ENCODE measurements at regions not wholly inside any gene's neighbourhood (a gene's known extent, or its start where the extent isn't known, plus 50 kb on each side); places are given as distances from the start of the nearest gene placed in this dataset.
A peak's percentile ranks its signal among the peaks of the same experiment; 100 is the strongest.

DNA sequence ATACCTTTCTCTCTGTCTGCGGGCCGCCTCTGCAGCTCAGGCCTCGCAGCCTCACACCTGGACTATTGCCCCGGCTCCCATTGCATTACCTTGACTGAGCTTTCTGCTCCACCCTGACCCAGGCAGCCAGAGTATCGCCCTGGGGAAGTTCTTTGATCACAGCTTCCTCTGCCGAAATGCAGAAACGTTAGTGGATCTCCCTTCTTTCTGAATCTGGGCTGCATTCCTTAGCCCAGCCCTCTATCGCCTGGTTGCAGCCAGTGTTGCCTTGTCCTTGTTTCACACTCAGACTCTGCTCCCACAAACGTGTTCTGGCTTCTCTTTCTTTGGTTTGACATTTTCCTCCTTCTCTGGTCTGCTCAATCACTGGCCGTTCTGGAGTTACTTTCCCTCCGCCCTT lies 195.7 kb downstream of the ADAMTS15 start:
- Histone ChIP-seq H3K36me3 (no peaks in the 10 kb centered on the region), H3K27ac (no peak overlapping the region), H3K4me3 (no peak overlapping the region), H3K27me3 (no peaks in the 10 kb centered on the region), H3K4me1 (peaks cover 9 to 26% of the 10 kb centered on the region in 2 donors), H3K9me3 (no peaks in the 10 kb centered on the region)
- DNase-seq (ENCODE audit: low spot score in 2 of 2) = no peak
- no peak for TF ChIP-seq CTCF (IDR thresholded peaks at IDR 0.05)
- intact Hi-C loops (cut with DNase I) = no loop called here

DNA sequence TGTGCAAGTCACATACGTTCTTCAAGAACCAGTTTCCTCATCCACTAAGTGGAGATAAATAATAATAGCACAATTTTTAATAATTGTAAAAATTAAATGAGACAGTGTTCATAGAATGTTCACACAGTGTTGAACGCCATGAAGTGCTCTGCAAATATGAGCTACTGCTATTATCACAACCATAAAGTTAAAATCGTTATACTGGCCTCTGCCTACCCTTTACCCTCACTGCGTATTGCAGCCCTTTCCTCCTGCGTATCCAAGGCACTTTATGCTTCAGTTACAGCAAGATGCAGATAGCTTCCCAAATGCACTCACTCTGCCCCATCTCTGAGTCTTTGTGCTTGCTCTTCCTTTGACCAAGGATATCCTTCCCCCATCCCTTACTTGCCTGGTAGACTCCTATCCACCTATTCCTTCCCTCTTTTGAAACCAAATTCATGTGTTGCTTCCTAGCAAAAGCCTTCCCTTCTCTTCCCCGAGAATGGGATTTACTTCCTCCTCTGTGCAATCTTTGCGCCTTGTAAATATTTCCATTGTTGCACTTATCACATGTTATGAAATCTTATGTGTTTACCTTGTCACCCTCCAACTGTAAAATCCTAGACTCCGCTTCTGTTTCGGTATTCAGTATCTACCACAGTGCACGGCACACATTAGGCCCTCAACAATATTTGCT lies 196.9 kb downstream of the ADAMTS15 start:
- intact Hi-C loops (cut with DNase I) = no loop called here
- TF ChIP-seq CTCF (IDR thresholded peaks at IDR 0.05) = no peak

GRCh38 chr11:130645843-130646197 lies 197.4 kb downstream of the ADAMTS15 start:
- Histone ChIP-seq H3K27ac (no peak overlapping the region), H3K27me3 (no peaks in the 10 kb centered on the region), H3K4me1 (peaks cover 12 to 33% of the 10 kb centered on the region in 2 donors), H3K36me3 (no peaks in the 10 kb centered on the region), H3K9me3 (no peaks in the 10 kb centered on the region), H3K4me3 (no peak overlapping the region)
- TF ChIP-seq CTCF (IDR thresholded peaks at IDR 0.05) = no peak
- peak in 1 of 2 donors; percentile 28 for DNase-seq (ENCODE audit: low spot score in 2 of 2)
- intact Hi-C loops (cut with DNase I) = no loop called here

More for the DNA sequence above, 196.9 kb downstream of the ADAMTS15 start:
- Histone ChIP-seq H3K9me3 (no peaks in the 10 kb centered on the region), H3K4me3 (no peak overlapping the region), H3K36me3 (no peaks in the 10 kb centered on the region), H3K4me1 (peaks cover 12 to 32% of the 10 kb centered on the region in 2 donors), H3K27me3 (no peaks in the 10 kb centered on the region), H3K27ac (no peak overlapping the region)
- DNase-seq (ENCODE audit: low spot score in 2 of 2) = no peak

- peaks cover 12 to 35% of the 10 kb centered on the region in 2 donors for H3K4me1 ChIP-seq
- no peaks in the 10 kb centered on the region for H3K9me3 ChIP-seq
- H3K27ac ChIP-seq = no peak overlapping the region
- intact Hi-C loops (cut with DNase I) = no loop called here
- H3K36me3 ChIP-seq = no peaks in the 10 kb centered on the region
- peak in 1 of 2 donors; percentile 50 for DNase-seq (ENCODE audit: low spot score in 2 of 2)
- no peak overlapping the region for H3K4me3 ChIP-seq
- no peaks in the 10 kb centered on the region for H3K27me3 ChIP-seq
- TF ChIP-seq CTCF (IDR thresholded peaks at IDR 0.05) = no peak
Measured at GRCh38 chr11:130646881-130647280, 198.4 kb downstream of the ADAMTS15 start.

DNA sequence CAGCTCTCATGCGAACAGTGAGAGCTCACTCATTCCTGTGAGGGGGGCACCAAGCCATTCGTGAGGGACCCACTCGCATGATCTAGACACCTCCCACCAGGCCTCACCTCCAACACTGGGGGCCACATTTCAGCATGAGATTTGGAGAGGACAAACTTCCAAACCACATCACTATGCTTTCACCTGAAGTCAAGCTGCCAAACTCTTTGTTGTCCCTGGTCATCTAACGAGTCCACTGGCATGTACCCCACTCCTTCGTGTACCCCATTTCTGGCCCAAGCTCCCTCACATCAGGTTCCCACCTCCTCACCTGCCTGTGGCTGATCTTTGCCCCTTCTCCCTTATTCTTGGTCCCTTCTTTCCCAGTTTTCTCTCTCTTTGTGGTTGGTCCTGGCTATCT lies 198.9 kb downstream of the ADAMTS15 start:
- TF ChIP-seq CTCF (IDR thresholded peaks at IDR 0.05) = no peak
- DNase-seq (ENCODE audit: low spot score in 2 of 2) = peak in 1 of 2 donors; percentile 46
- peaks cover 12 to 35% of the 10 kb centered on the region in 2 donors for H3K4me1 ChIP-seq
- no peak overlapping the region for H3K4me3 ChIP-seq
- peak overlapping the region; percentile 58 to 62 for H3K27ac ChIP-seq
- intact Hi-C loops (cut with DNase I) = no loop called here
- no peaks in the 10 kb centered on the region for H3K9me3 ChIP-seq
- no peaks in the 10 kb centered on the region for H3K36me3 ChIP-seq
- no peaks in the 10 kb centered on the region for H3K27me3 ChIP-seq
